Stimulated activated CD8-positive, alpha-beta memory T cell treated with anti-CD3 and anti-CD28 coated beads, Interleukin-15, amount 100 ng/mL, for 1 hour (primary cell): ENCODE measurements at regions not wholly inside any gene's neighbourhood (a gene's known extent, or its start where the extent isn't known, plus 50 kb on each side); places are given as distances from the start of the nearest gene placed in this dataset.
"Not testable (repeated sequence)": the region's sequence is repeated elsewhere in the genome, so short reads cannot be mapped to it uniquely, and the experiment has no call there.

Experiments
- DNase-seq: peaks from one replicate; pipeline ENCODE4 v3.0.0-alpha.2; 2020; ENCODE audit warnings: low read depth

- DNase-seq = no peak
These were observed 390.8 kb downstream of the ZFHX3 start for GRCh38 chr16:72657164-72657563.

- DNase-seq = no peak
These were observed 393.4 kb downstream of the ZFHX3 start for GRCh38 chr16:72654535-72654934.

GRCh38 chr16:72649254-72649944 is 398.5 kb downstream of the ZFHX3 start:
- DNase-seq = no peak

- no peak for DNase-seq
These were observed 401.3 kb downstream of the ZFHX3 start for GRCh38 chr16:72646615-72647014.

GRCh38 chr16:72645538-72645937 is 402.4 kb downstream of the ZFHX3 start:
- no peak for DNase-seq

- no peak for DNase-seq
These were observed 403.0 kb downstream of the ZFHX3 start for GRCh38 chr16:72644911-72645310.

- DNase-seq = no peak
These were observed 408.4 kb downstream of the ZFHX3 start for GRCh38 chr16:72639494-72639893.

- no peak for DNase-seq
These were observed 410.6 kb downstream of the ZFHX3 start for GRCh38 chr16:72637306-72637705.

GRCh38 chr16:72635694-72636093 is 412.2 kb downstream of the ZFHX3 start:
- no peak for DNase-seq

- no peak for DNase-seq
These were observed 412.8 kb downstream of the ZFHX3 start for GRCh38 chr16:72635104-72635503.

GRCh38 chr16:72627182-72627896 is 420.6 kb downstream of the ZFHX3 start:
- DNase-seq = not testable (repeated sequence)

GRCh38 chr16:72626623-72627022 is 421.3 kb downstream of the ZFHX3 start:
- DNase-seq = no peak

GRCh38 chr16:72621651-72622050 is 426.3 kb downstream of the ZFHX3 start:
- no peak for DNase-seq

GRCh38 chr16:72620853-72621252 is 427.1 kb downstream of the ZFHX3 start:
- DNase-seq = no peak

GRCh38 chr16:72620348-72620747 is 427.6 kb downstream of the ZFHX3 start:
- DNase-seq = no peak

GRCh38 chr16:72615856-72616255 is 432.1 kb downstream of the ZFHX3 start:
- no peak for DNase-seq

GRCh38 chr16:72612718-72613117 is 435.2 kb downstream of the ZFHX3 start:
- no peak for DNase-seq

- DNase-seq = no peak
These were observed 435.7 kb downstream of the ZFHX3 start for GRCh38 chr16:72612256-72612655.

GRCh38 chr16:72609933-72610332 is 438.0 kb upstream of the PMFBP1 start:
- DNase-seq = no peak

GRCh38 chr16:72609066-72609465 is 437.1 kb upstream of the PMFBP1 start:
- no peak for DNase-seq

GRCh38 chr16:72604375-72604774 is 432.4 kb upstream of the PMFBP1 start:
- DNase-seq = no peak

GRCh38 chr16:72602499-72602898 is 430.5 kb upstream of the PMFBP1 start:
- DNase-seq = no peak

- no peak for DNase-seq
These were observed 426.7 kb upstream of the PMFBP1 start for GRCh38 chr16:72598696-72599095.

- DNase-seq = no peak
These were observed 426.0 kb upstream of the PMFBP1 start for GRCh38 chr16:72597938-72598337.
